HL-60/S4 (cell line): ENCODE measurements at regions not wholly inside any gene's neighbourhood (a gene's known extent, or its start where the extent isn't known, plus 50 kb on each side); places are given as distances from the start of the nearest gene placed in this dataset.
"Not testable (repeated sequence)": the region's sequence is repeated elsewhere in the genome, so short reads cannot be mapped to it uniquely, and the experiment has no call there.

Source experiments
- in situ Hi-C: fragments of 300-500 bp; cut with MboI; formaldehyde crosslinking; loops from 2 replicates; pipeline ENCODE4 v1.14.3; 2022; ENCODE audit warnings: low sequenced_read_pairs

GRCh38 chr1:199909137-199909536, 118.4 kb upstream of the NR5A2 start:
- in situ Hi-C loops, result no loop called here

GRCh38 chr1:199913318-199913717, 114.2 kb upstream of the NR5A2 start:
- in situ Hi-C loops, result no loop called here

- in situ Hi-C loops, result no loop called here
Observed at GRCh38 chr1:199914546-199914945, 113.0 kb upstream of the NR5A2 start.

GRCh38 chr1:199918196-199918769, 109.2 kb upstream of the NR5A2 start:
- in situ Hi-C loops, result no loop called here

GRCh38 chr1:199920635-199921034, 106.9 kb upstream of the NR5A2 start:
- in situ Hi-C loops, result no loop called here

- in situ Hi-C loops, result no loop called here
Observed at GRCh38 chr1:199929556-199929955, 98.0 kb upstream of the NR5A2 start.

GRCh38 chr1:199930067-199930466, 97.4 kb upstream of the NR5A2 start:
- in situ Hi-C loops, result not testable (repeated sequence)

GRCh38 chr1:199931666-199932377, 95.7 kb upstream of the NR5A2 start:
- in situ Hi-C loops, result no loop called here

- in situ Hi-C loops, result no loop called here
Observed at GRCh38 chr1:199932462-199932861, 95.0 kb upstream of the NR5A2 start.

GRCh38 chr1:199936441-199936840, 91.1 kb upstream of the NR5A2 start:
- in situ Hi-C loops, result no loop called here

- in situ Hi-C loops, result no loop called here
Observed at GRCh38 chr1:199937161-199937560, 90.3 kb upstream of the NR5A2 start.

- in situ Hi-C loops, result no loop called here
Observed at GRCh38 chr1:199937661-199938060, 89.8 kb upstream of the NR5A2 start.

GRCh38 chr1:199944986-199945385, 82.5 kb upstream of the NR5A2 start:
- in situ Hi-C loops, result no loop called here

- in situ Hi-C loops, result no loop called here
Observed at GRCh38 chr1:199945591-199945990, 81.9 kb upstream of the NR5A2 start.

GRCh38 chr1:199946305-199947155, 81.0 kb upstream of the NR5A2 start:
- in situ Hi-C loops, result no loop called here

- in situ Hi-C loops, result no loop called here
Observed at GRCh38 chr1:199948587-199949280, 78.8 kb upstream of the NR5A2 start.

GRCh38 chr1:199951005-199951404, 76.5 kb upstream of the NR5A2 start:
- in situ Hi-C loops, result not testable (repeated sequence)

GRCh38 chr1:199953651-199954050, 73.9 kb upstream of the NR5A2 start:
- in situ Hi-C loops, result no loop called here

- in situ Hi-C loops, result no loop called here
Observed at GRCh38 chr1:199954699-199955098, 72.8 kb upstream of the NR5A2 start.

GRCh38 chr1:199955235-199955634, 72.3 kb upstream of the NR5A2 start:
- in situ Hi-C loops, result no loop called here

GRCh38 chr1:199956005-199956404, 71.5 kb upstream of the NR5A2 start:
- in situ Hi-C loops, result no loop called here
